Activated naive CD4-positive, alpha-beta T cell treated with anti-CD3 and anti-CD28 coated beads for 36 hours (primary cell): ENCODE measurements at regions not wholly inside any gene's neighbourhood (a gene's known extent, or its start where the extent isn't known, plus 50 kb on each side); places are given as distances from the start of the nearest gene placed in this dataset.
"Not testable (repeated sequence)": the region's sequence is repeated elsewhere in the genome, so short reads cannot be mapped to it uniquely, and the experiment has no call there.

Experiments used
- CTCF ChIA-PET: fragments of 350-600 bp; sonication (Branson Sonifier 250); formaldehyde crosslinking; loops from one replicate; lab custom pipeline; 2021; ENCODE audit warnings: antibody characterized with exemption; lab: Charles Lee
- DNase-seq: peaks from one replicate; pipeline ENCODE4 v3.0.0-alpha.2; 2020
- H3K27ac Mint-ChIP-seq: one replicate; pipeline ENCODE4 v1.8.0; 2021; ENCODE audit warnings: mild to moderate bottlenecking, mixed read lengths
- H3K27me3 Mint-ChIP-seq: one replicate; pipeline ENCODE4 v1.8.0; 2021; ENCODE audit warnings: low read depth, mixed read lengths
- H3K36me3 Mint-ChIP-seq: one replicate; pipeline ENCODE4 v1.8.0; 2021; ENCODE audit warnings: low read depth, mixed read lengths
- H3K4me1 Mint-ChIP-seq: one replicate; pipeline ENCODE4 v1.8.0; 2021; ENCODE audit warnings: low read depth, mixed read lengths
- H3K4me3 Mint-ChIP-seq: one replicate; pipeline ENCODE4 v1.8.0; 2021; ENCODE audit warnings: mild to moderate bottlenecking, moderate library complexity, mixed read lengths
- H3K9me3 Mint-ChIP-seq: one replicate; pipeline ENCODE4 v1.8.0; 2021; ENCODE audit warnings: mixed read lengths
- intact Hi-C: fragments of 100-400 bp; cut with micrococcal nuclease; formaldehyde crosslinking; loops from one replicate; pipeline ENCODE4 v1.15.1; 2023

DNA sequence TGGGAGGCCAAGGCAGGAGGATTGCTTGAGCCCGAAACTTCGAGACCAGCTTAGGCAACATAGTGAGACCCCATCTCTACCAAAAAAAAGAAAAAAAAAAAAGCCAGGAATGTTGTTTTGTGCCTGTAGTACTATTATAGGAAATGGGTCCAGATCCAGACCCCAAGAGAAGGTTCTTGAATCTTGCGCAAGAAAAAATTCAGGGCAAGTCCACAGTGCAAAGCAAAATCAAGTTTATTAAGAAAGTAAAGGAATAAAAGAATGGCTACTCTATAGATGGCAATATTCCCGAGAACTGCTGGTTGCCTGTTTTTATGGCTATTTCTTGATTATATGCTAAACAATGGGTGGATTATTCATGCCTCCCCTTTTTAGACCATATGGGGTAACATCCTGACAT lies 51.2 kb upstream of the RDX start:
- Mint-ChIP-seq H3K4me1 (peaks cover 69% of the 10 kb centered on the region), H3K27me3 (no peaks in the 10 kb centered on the region), H3K27ac (peak overlapping the region; percentile 97), H3K36me3 (peaks cover 6% of the 10 kb centered on the region), H3K9me3 (peaks cover 6% of the 10 kb centered on the region), H3K4me3 (no peak overlapping the region)
- CTCF ChIA-PET: interaction anchor here (0.6 to 1.4 kb wide), 2 partner anchors 9 to 33 kb away, joined by 6 to 7 read pairs; no protein-coding TSS in a partner anchor
- DNase-seq: no peak
- intact Hi-C loops: loop anchor here (5.0 to 10.0 kb wide), 3 partner anchors 1587 to 1725 kb away; partner anchors contain the start of gene DIXDC1

DNA sequence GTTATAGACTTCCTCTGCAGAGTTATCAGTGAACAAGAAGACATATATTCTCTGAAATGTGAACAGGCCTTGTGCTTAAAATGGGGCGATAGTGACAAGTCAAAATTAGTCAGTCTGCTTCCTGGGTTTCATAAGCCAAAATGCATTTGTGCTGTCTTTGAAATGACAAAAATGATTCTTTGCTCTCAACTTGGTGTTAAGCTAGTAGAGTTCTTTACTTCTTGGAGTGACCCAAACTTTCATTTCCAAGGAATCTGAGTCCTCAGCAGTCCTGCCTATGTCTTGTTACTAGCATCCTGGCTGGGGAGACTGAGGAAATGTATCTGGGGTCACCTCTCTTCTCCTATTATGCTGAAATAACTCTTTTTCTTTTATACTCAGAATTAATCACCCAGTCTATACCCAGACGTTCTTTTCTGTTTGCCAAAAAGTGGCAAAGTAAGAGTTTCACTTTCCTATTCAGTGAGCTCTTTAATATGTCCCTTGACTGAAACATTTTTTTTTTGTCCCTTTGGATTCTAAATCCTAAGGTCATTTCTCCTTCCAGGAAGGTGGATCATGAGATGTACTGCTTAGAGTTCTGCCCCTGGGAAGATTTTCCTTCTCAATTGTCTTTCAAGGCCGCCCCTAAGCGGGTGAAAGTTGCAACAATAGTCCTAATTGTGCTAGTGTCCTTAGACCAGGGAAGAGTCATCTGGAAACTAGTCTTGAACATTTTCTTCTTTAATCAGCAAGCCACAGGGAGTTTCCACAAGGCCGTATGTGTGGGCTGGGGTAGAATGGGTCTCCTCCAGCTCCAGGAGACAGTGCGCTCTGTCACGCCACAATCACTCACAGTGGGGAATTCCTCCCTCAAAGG lies 53.0 kb upstream of the RDX start:
- CTCF ChIA-PET: interaction anchor here (0.6 to 2.2 kb wide), 12 partner anchors 10 to 944 kb away, joined by 3 to 10 read pairs (median 4); partner anchors contain the start of genes FDX1 and RDX
- peak; percentile 91 for DNase-seq
- H3K27me3 Mint-ChIP-seq: no peaks in the 10 kb centered on the region
- peak overlapping the region; percentile 97 for H3K27ac Mint-ChIP-seq
- intact Hi-C loops: loop anchor here (1.0 to 10.0 kb wide), 12 partner anchors 8 to 1727 kb away; partner anchors contain the start of genes DIXDC1, FDX1 and RDX
- H3K36me3 Mint-ChIP-seq: peaks cover 2% of the 10 kb centered on the region
- peaks cover 67% of the 10 kb centered on the region for H3K4me1 Mint-ChIP-seq
- H3K4me3 Mint-ChIP-seq: peak overlapping the region; percentile 14
- peaks cover 2% of the 10 kb centered on the region for H3K9me3 Mint-ChIP-seq

- H3K27me3 Mint-ChIP-seq, H3K36me3 Mint-ChIP-seq, H3K4me3 Mint-ChIP-seq, DNase-seq, H3K9me3 Mint-ChIP-seq: not testable (repeated sequence)
- intact Hi-C loops: loop anchor here (1.0 to 10.0 kb wide), 12 partner anchors 7 to 1728 kb away; partner anchors contain the start of genes DIXDC1, FDX1 and RDX
- Mint-ChIP-seq H3K27ac (peak overlapping the region; percentile 97), H3K4me1 (peaks cover 64% of the 10 kb centered on the region)
- CTCF ChIA-PET: interaction anchor here (0.6 to 2.2 kb wide), 8 partner anchors 13 to 943 kb away, joined by 3 to 7 read pairs (median 4); partner anchors contain the start of genes FDX1 and RDX
Measured at GRCh38 chr11:110349997-110350383, 53.6 kb upstream of the RDX start.

GRCh38 chr11:110355011-110355744 lies 58.8 kb upstream of the RDX start:
- DNase-seq: no peak
- CTCF ChIA-PET: interaction anchor here (0.6 to 1.7 kb wide), 5 partner anchors 8 to 154 kb away, joined by 3 to 4 read pairs (median 3); no protein-coding TSS in a partner anchor
- no peak overlapping the region for H3K4me3 Mint-ChIP-seq
- no peak overlapping the region for H3K27ac Mint-ChIP-seq
- intact Hi-C loops: no loop called here
- peaks cover 29% of the 10 kb centered on the region for H3K4me1 Mint-ChIP-seq
- H3K27me3 Mint-ChIP-seq: peaks cover 3% of the 10 kb centered on the region
- H3K36me3 Mint-ChIP-seq: no peaks in the 10 kb centered on the region
- H3K9me3 Mint-ChIP-seq: no peaks in the 10 kb centered on the region

DNA sequence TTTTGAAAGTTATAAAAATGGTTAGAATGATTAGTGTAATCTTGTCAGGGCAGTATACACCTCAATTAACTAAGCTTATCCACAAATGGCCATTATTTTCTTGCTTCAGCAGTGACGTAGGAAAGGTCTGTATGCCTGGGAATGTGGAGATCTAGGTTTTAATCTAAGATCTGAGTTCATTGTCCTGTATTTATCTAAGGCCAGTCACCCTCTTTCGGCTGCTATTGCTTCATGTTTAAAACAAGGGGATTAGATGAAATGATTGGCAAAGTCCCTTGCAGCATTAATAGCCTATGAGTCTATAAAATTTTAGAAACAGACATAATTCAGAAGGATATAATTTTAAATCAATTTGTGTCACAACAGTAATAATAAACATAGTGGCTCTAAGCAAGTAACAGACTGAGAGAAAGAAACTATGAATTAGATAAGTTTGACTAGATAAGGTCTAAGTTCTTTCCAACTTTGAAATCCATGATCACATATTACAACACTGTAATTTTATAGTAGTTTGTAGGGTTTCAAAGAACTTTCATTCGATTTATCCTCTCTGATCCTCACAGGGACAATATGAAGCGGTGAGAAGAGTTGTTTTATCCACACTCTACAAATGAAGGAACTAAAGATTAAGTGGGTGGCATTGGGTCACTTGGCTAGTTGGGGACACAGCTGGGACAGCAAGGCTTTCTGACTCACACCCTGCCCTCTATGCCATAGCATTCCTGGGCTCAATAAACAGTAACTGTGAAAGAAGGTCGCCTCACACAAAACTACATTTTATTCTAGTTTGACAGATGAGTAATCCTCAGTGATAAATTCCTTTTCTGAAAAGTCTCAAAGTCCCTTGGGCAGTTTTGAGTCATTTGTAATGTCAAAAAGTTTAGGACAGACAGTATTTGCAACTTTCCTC lies 60.6 kb upstream of the RDX start:
- CTCF ChIA-PET: interaction anchor here (1.2 to 1.6 kb wide), 3 partner anchors 8 to 11 kb away, joined by 3 to 6 read pairs (median 3); no protein-coding TSS in a partner anchor
- Mint-ChIP-seq H3K9me3 (no peaks in the 10 kb centered on the region), H3K27ac (peak overlapping the region; percentile 65), H3K36me3 (no peaks in the 10 kb centered on the region), H3K4me3 (no peak overlapping the region), H3K27me3 (peaks cover 3% of the 10 kb centered on the region), H3K4me1 (peaks cover 20% of the 10 kb centered on the region)
- no peak for DNase-seq
- intact Hi-C loops: loop anchor here (1.0 kb wide), 2 partner anchors 8 to 16 kb away; no protein-coding TSS in a partner anchor

- DNase-seq: no peak
- H3K4me3 Mint-ChIP-seq: no peak overlapping the region
- peaks cover 3% of the 10 kb centered on the region for H3K27me3 Mint-ChIP-seq
- CTCF ChIA-PET: interaction anchor here (1.2 to 1.5 kb wide), 3 partner anchors 10 to 77 kb away, joined by 3 read pairs; no protein-coding TSS in a partner anchor
- no peaks in the 10 kb centered on the region for H3K9me3 Mint-ChIP-seq
- intact Hi-C loops: no loop called here
- no peaks in the 10 kb centered on the region for H3K36me3 Mint-ChIP-seq
- no peak overlapping the region for H3K27ac Mint-ChIP-seq
- H3K4me1 Mint-ChIP-seq: peaks cover 26% of the 10 kb centered on the region
Measured at GRCh38 chr11:110358336-110358735, 61.9 kb upstream of the RDX start.

GRCh38 chr11:110360781-110361408 lies 64.5 kb upstream of the RDX start:
- CTCF ChIA-PET: interaction anchor here (0.6 kb wide), 1 partner anchor 10 kb away, joined by 3 read pairs; no protein-coding TSS in a partner anchor
- H3K4me3 Mint-ChIP-seq, H3K27ac Mint-ChIP-seq, H3K9me3 Mint-ChIP-seq, H3K27me3 Mint-ChIP-seq, DNase-seq, intact Hi-C loops, H3K36me3 Mint-ChIP-seq: not testable (repeated sequence)
- H3K4me1 Mint-ChIP-seq: peaks cover 19% of the 10 kb centered on the region

- no peak overlapping the region for H3K4me3 Mint-ChIP-seq
- intact Hi-C loops: no loop called here
- CTCF ChIA-PET: interaction anchor here (0.5 to 7.9 kb wide), 4 partner anchors 9 to 163 kb away, joined by 3 to 89 read pairs (median 4); no protein-coding TSS in a partner anchor
- H3K4me1 Mint-ChIP-seq: peaks cover 8% of the 10 kb centered on the region
- H3K27ac Mint-ChIP-seq: no peak overlapping the region
- H3K27me3 Mint-ChIP-seq: peaks cover 3% of the 10 kb centered on the region
- no peaks in the 10 kb centered on the region for H3K9me3 Mint-ChIP-seq
- DNase-seq: no peak
- H3K36me3 Mint-ChIP-seq: no peaks in the 10 kb centered on the region
Measured at GRCh38 chr11:110362971-110363509, 66.6 kb upstream of the RDX start.

DNA sequence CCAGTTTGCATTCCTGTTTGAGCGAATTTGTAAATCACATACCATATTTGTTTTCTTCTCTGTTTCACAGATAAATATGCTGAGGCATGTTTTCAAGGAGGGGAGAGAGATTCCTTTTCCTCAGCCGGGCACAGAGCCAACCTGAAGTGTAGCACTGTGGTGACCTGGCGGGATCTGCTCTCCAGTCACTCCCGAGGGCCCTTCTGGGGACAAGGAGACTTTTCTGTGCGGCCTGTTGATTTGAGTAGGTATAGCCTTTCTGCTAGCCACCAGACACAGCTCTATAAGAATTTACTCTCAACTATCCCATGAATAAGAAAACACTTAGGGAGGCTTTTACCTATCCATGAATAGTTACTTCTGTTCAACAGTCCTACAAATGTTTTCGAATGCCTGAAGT lies 63.5 kb upstream of the FDX1 start:
- DNase-seq: no peak
- no peak overlapping the region for H3K27ac Mint-ChIP-seq
- H3K36me3 Mint-ChIP-seq: no peaks in the 10 kb centered on the region
- peaks cover 5% of the 10 kb centered on the region for H3K27me3 Mint-ChIP-seq
- CTCF ChIA-PET: interaction anchor here (0.7 to 7.9 kb wide), 2 partner anchors 65 to 166 kb away, joined by 4 to 89 read pairs; no protein-coding TSS in a partner anchor
- H3K4me3 Mint-ChIP-seq: no peak overlapping the region
- intact Hi-C loops: no loop called here
- H3K4me1 Mint-ChIP-seq: peaks cover 8% of the 10 kb centered on the region
- H3K9me3 Mint-ChIP-seq: no peaks in the 10 kb centered on the region

DNA sequence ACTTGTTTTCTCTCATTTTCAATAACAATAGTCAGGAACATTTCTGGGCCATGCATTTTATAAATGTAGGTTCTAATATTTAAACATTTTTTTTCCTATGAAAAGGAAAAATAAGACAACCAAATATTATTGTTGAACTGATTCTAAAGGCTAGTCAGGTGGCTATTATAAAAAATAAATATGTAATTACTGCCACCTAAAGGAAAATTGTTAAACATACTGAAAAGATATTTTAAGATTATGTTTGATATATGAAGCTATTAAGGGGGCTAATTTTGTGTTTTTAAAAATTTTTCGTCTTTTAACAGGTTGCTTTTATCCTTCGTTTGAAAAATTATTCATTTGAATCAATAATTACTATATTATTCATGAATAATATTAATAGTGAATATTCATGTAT lies 62.2 kb upstream of the FDX1 start:
- Mint-ChIP-seq H3K27ac (no peak overlapping the region), H3K27me3 (peaks cover 5% of the 10 kb centered on the region), H3K4me3 (no peak overlapping the region), H3K36me3 (no peaks in the 10 kb centered on the region), H3K9me3 (no peaks in the 10 kb centered on the region), H3K4me1 (peaks cover 8% of the 10 kb centered on the region)
- CTCF ChIA-PET: interaction anchor here (0.7 to 7.9 kb wide), 12 partner anchors 9 to 193 kb away, joined by 3 to 89 read pairs (median 4); no protein-coding TSS in a partner anchor
- intact Hi-C loops: loop anchor here (1.0 kb wide), 2 partner anchors 166 to 421 kb away; no protein-coding TSS in a partner anchor
- no peak for DNase-seq
